GM21367 (cell line): ENCODE measurements at regions not wholly inside any gene's neighbourhood (a gene's known extent, or its start where the extent isn't known, plus 50 kb on each side); places are given as distances from the start of the nearest gene placed in this dataset.
"Not testable (repeated sequence)": the region's sequence is repeated elsewhere in the genome, so short reads cannot be mapped to it uniquely, and the experiment has no call there.

ENCODE experiments used
- ATAC-seq: cut with Tn5 transposase; IDR thresholded peaks from one replicate; pipeline ENCODE4 v1.9.1; 2021; ENCODE audit not compliant: unreplicated experiment

- no peak for ATAC-seq
Observed at GRCh38 chr16:52309446-52310416, 237.2 kb downstream of the TOX3 start.

GRCh38 chr16:52308051-52308450 lies 238.9 kb downstream of the TOX3 start:
- ATAC-seq: no peak

GRCh38 chr16:52301026-52301425 lies 245.9 kb downstream of the TOX3 start:
- no peak for ATAC-seq

GRCh38 chr16:52298769-52299168 lies 248.2 kb downstream of the TOX3 start:
- no peak for ATAC-seq

GRCh38 chr16:52296706-52297315 lies 250.1 kb downstream of the TOX3 start:
- not testable (repeated sequence) for ATAC-seq

- ATAC-seq: no peak
Observed at GRCh38 chr16:52296076-52296475, 250.9 kb downstream of the TOX3 start.

GRCh38 chr16:52294660-52295059 lies 252.3 kb downstream of the TOX3 start:
- no peak for ATAC-seq

- ATAC-seq: no peak
Observed at GRCh38 chr16:52293204-52293603, 253.7 kb downstream of the TOX3 start.

GRCh38 chr16:52283584-52284375 lies 263.2 kb downstream of the TOX3 start:
- no peak for ATAC-seq

GRCh38 chr16:52283018-52283417 lies 263.9 kb downstream of the TOX3 start:
- no peak for ATAC-seq

- no peak for ATAC-seq
Observed at GRCh38 chr16:52280086-52280485, 266.9 kb downstream of the TOX3 start.

- no peak for ATAC-seq
Observed at GRCh38 chr16:52271088-52271750, 275.7 kb downstream of the TOX3 start.

- ATAC-seq: no peak
Observed at GRCh38 chr16:52265446-52265861, 281.5 kb downstream of the TOX3 start.

GRCh38 chr16:52257534-52257933 lies 289.4 kb downstream of the TOX3 start:
- ATAC-seq: no peak

GRCh38 chr16:52256310-52257078 lies 290.4 kb downstream of the TOX3 start:
- no peak for ATAC-seq

- no peak for ATAC-seq
Observed at GRCh38 chr16:52254746-52255145, 292.2 kb downstream of the TOX3 start.

- ATAC-seq: no peak
Observed at GRCh38 chr16:52252680-52253079, 294.3 kb downstream of the TOX3 start.

- ATAC-seq: no peak
Observed at GRCh38 chr16:52251495-52251894, 295.4 kb downstream of the TOX3 start.

GRCh38 chr16:52247737-52248136 lies 299.2 kb downstream of the TOX3 start:
- ATAC-seq: no peak

- no peak for ATAC-seq
Observed at GRCh38 chr16:52238710-52239109, 308.2 kb downstream of the TOX3 start.
